NB4 (cell line): ENCODE measurements at regions not wholly inside any gene's neighbourhood (a gene's known extent, or its start where the extent isn't known, plus 50 kb on each side); places are given as distances from the start of the nearest gene placed in this dataset.

ENCODE experiments used
- MYC ChIP-seq: IDR thresholded peaks from 2 replicates; pipeline ENCODE4 v1.6.1; 2011; ENCODE audit warnings: low read depth, low read length
- TF ChIP-seq, protein P1 (sequence below): IDR thresholded peaks from one replicate; pipeline ENCODE4 v1.5.1; 2012; ENCODE audit warnings: low read depth, low read length

DNA sequence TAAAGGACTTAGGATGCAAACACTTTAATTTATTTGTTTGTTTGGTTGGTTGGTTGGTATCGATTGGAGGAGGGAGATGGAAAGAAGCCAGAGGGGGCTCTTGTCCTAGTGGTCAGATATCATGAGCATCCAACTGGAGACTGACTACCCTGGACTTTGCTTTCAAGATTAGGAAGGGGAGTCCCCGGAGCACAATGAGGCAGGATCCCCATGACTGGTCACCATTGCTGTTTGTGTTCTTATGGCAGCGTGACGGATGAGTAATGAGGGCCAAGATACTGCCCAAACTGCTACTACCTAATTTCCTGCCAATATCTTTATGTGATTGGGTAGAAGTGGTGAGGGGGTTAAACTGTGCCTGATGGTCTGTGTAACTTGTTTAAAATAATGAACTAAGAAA, 354.6 kb upstream of the ROPN1 start:
- TF ChIP-seq, protein P1, sequence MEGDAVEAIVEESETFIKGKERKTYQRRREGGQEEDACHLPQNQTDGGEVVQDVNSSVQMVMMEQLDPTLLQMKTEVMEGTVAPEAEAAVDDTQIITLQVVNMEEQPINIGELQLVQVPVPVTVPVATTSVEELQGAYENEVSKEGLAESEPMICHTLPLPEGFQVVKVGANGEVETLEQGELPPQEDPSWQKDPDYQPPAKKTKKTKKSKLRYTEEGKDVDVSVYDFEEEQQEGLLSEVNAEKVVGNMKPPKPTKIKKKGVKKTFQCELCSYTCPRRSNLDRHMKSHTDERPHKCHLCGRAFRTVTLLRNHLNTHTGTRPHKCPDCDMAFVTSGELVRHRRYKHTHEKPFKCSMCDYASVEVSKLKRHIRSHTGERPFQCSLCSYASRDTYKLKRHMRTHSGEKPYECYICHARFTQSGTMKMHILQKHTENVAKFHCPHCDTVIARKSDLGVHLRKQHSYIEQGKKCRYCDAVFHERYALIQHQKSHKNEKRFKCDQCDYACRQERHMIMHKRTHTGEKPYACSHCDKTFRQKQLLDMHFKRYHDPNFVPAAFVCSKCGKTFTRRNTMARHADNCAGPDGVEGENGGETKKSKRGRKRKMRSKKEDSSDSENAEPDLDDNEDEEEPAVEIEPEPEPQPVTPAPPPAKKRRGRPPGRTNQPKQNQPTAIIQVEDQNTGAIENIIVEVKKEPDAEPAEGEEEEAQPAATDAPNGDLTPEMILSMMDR = no peak
- no peak for TF ChIP-seq MYC
